Embryonic facial prominence (tissue), 1 donor: ENCODE measurements at regions not wholly inside any gene's neighbourhood (a gene's known extent, or its start where the extent isn't known, plus 50 kb on each side); places are given as distances from the start of the nearest gene placed in this dataset.
"Not testable (repeated sequence)": the region's sequence is repeated elsewhere in the genome, so short reads cannot be mapped to it uniquely, and the experiment has no call there.

Experiments used
- DNase-seq: peaks from one replicate; pipeline ENCODE4 v3.0.0-alpha.2; 2016; ENCODE audit errors: extremely low spot score

DNA sequence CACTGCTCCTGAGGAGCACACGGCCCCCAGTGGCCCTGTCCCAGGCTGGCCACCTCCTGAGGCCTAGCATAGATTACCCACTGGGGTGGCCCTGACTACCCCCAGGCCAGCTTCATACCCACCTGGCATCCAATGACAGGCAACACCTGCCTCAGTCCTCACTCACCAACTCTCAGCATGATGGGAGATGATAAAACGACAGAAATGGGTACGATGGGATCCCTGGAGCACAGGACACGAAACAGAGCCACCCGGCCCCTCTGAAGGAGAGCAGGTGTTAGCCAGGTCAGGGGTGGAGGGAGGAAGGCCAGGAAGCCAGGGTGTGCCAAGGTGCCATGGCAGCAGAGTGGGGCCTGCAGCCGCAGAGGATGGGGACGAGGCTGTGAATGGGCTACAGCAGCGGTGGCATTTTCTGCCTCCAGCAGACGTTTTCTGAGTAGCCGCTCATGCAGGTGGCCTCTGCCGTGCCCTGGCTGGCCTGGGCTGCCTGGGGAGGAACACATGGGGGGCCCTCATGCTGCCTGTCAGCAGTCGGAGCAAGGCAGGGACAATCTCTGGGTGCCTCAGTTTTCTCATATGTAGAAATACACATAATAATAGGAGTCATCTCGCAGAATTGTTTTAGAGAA, 50.2 kb upstream of the FGF3 start:
- no peak for DNase-seq

DNA sequence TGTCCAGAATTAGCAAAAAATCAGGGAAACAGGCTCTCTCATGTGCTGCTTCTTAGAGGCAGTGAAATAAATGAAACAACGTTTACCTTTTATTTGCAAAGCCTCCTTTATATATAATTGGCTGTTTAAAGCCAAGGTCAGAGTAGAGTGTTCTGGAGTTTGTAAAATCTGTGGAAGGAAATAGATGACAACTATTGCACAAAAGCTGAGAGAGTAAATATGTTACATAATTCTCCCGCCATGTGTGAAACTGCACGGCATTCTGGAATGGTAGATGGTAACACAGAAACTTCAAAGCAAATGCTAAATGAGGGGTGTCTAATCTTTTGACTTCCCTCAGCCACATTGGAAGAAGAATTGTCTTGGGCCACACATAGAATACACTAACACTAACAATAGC, 51.5 kb upstream of the FGF3 start:
- DNase-seq: no peak

DNA sequence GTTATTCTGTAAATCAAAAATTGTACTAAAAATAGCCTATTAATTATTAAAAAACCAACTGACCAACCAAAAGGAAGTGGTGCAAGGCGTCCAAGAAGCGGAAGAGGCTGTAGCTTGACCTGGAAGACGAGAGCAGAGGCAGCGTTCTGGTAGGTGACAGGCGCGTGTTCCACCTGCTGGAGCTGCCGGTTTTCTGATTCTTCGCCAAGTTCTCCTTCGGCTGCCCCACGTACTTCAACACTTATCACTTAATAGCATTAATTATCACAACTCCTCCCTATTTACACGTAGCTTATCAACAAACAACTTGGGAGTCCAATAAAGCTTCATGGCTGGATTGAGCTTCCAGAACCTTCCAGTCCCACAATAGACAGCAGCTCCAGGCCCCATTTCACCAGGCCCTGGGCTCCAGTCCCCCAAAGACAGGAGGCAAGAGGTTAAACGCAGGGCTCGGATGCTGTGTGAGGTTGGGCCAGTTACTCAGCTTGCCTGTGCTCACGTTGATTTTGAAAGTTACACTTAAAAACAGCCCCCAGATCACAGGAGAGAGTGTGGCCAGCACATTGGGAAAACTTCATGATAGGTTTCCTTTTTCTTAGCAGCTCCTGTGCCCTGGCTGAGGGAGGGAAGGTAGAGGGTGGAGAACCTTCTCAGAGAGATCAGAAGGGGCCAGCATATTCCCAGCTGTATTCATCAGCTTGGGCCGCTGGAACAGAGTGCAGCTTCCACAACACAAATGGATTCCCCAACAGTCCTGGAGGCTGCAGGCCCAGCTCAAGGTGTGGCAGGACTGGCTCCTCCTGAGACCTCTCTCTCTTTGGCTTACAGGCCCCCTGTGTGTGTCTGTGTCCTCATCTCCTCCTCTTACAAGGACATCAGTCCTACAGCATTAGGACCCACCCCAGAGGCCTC, 54.2 kb upstream of the FGF3 start:
- no peak for DNase-seq

DNA sequence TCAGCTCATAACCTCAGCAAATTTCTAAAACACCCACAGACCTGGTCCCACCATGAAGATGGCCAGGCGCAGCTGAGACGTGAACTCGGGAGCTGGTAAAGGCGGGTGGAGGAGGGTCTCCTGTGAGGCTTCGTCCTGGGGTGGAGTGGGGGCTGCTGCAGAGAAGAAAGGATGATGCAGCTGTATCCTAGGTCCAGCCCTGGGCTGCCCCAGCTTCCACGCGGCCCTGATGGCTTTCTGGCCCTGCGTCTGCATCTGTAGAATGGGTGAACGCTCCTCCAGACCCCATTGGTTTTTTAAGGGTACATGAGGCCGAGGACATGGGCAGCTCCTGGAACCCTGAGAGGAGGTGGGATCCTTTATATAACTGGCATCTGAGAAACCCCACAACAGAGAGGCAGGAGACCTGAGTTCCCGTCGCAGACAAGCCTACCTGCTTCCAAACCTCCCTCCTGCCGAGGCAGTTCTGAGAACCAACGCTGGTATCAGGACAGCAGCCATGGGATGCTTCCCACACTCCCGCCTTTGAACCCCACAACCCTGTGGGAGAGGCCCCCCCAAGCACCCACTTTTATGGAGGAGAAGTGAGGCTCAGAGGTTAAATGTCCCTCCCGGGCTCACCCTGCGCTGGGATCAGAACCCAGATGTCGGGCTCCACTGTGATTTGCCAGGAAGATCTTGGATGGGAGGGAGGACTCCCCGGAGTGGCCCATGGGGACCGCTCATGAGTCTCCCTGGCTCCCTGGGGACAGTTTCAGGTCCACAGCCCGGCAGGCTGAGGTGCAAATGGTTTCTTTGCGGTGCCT, 55.2 kb upstream of the FGF3 start:
- DNase-seq: no peak

DNA sequence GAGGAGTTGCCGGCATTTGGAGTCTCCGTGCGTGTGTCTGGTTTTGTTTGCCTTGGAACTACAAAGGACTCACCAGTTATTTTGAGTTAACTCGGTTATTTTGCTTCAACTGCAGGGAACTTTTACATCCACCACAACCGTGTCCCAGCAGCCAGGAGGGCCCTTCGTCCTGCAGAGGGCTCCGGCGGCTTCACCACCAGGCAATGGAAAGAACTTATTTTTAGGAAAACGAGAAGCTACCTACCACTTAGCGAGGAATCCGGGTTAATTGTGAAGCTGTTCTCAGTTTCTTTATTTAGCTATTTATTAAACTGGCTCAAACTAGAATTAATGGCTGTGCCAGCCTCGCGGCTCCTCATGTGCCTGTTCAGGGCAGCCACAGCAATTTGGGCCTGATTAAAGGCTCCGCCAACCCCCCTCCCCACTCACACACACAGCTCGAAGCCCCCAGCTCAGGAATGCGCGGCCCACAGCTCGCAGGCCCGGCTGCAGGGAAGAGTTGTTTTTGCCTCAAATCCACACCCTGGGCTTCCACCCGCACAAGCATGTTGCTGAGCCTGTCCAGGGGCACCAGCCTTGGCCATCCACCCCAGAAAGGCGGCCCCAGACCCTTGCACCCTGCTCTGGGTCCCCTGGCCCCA, 55.9 kb upstream of the FGF3 start:
- no peak for DNase-seq

DNA sequence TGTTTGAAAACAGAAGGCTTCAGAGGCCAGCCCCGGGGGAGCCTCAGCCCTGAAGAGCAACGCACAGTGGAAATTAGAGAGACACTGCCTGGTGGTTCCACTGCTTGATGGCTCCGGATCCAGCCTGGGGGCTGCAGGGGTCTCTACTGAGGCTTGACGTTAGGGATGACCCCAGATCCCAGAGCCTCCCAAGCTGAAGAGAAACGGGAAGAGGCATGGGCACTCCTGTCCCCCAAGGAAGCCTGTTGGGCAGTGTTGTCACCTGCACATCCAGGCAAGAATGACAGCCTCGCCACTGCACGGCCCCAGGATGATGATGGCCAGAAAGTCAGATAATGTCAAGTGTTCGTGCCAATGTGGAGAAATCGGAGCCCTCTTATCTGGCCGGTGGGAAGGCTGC, 56.8 kb upstream of the FGF3 start:
- DNase-seq: no peak

DNA sequence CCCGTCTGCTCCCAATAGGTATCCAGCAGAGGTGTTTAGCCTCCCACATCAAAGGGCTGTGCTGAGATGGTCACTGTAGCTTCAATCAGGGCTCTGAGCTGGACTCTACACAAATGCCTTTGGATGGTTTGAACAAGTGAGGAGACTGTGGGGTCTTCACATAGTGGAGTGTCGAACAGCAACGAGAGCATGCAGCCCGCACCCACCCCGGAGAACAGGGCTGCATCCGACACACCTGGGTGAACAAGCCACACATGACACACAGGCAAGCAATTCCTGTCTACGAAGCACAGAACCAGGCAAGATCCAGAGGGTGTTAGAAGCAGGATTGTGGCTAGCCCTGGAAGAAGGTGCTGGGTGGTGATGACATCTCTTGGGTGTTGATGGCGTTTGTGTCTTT, 58.0 kb upstream of the FGF3 start:
- no peak for DNase-seq

DNA sequence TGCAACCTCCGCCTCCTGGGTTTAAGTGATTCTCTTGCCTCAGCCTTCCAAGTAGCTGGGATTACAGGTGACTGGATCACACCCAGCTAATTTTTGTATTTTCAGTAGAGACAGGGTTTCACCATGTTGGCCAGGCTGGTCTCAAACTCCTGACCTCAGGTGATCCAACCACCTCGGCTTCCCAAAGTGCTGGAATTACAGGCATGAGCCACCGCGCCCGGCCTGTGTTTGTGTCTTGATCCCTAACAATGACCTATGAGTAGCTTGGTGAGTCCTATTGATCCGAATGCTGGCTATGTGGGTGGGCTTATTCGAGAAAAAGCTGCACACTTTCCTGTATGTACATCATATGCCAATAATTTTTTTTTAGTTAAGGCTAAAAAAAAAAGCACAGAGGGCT, 58.5 kb upstream of the FGF3 start:
- not testable (repeated sequence) for DNase-seq

DNA sequence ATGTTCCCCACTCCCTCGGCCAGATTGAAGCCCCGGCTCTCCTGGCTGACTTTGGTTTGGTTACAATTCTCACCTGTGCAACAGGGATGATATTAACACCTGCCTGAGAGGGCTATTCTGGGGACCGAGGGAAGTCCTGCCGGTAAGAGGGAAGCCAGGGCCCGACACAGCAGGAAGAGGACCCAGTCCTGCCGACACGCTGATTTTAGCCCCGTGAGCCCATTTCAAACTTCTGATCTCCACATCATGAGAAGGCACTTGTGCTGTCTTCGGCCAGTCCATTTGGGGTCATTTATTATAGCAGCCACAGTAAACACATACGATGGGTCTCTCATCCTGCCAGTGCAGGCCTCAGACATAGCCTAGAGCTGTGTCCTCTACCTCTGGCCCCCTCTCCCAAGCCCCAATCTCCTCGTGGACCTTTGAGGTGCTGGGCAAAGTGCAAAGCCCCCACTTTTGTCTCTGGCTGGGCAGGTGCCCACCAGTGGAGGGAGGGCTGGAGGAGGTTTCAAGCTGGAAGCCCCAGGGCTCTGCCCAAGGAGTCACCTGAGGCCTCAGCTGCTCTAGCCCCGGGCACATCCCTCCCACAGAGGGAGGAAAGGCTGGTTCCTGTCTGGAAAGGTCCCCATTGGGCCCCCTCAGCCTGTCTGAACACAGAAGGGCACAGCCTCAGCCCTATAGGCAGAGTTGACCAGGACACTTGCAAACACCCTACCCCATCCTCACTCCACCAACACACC, 59.1 kb upstream of the FGF3 start:
- no peak for DNase-seq

DNA sequence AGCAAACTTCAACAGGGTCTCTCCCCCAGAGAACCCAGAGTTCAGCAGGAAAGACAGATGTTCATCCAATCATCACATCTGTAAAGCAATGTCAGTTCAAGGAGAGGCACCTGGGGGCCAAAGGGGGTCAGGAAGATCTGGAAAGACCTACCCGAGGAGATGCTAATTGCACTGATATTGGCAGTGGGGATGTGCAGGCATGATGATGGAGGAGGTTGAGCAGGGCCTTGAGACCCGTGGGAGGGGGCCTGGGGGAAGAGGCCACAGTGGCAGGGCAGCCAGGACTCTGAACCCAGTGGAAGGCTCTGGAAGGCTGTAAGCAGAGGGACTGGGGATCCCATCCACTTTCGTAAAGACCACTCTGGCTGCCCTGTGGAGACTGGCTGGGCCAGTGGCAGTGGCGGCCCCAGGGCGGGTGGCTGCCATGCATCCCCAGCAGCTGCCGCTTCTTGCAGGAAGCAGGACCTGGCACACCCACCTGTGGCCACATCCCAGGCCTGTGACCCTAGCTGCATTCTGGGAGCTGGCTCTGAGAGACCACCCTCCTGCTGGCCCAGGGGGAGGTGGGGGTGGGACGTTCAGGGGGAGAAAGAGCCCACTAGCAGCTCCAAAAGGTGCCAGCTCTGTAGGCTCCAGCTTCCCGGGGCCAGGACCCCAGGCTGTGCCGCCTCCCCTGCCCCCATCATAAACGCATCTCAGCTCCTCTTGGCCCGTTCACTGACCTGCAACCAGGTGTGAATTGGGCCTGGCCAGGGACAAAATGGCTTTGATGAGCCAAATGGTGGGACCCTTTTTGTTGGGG, 59.9 kb upstream of the FGF3 start:
- no peak for DNase-seq

DNA sequence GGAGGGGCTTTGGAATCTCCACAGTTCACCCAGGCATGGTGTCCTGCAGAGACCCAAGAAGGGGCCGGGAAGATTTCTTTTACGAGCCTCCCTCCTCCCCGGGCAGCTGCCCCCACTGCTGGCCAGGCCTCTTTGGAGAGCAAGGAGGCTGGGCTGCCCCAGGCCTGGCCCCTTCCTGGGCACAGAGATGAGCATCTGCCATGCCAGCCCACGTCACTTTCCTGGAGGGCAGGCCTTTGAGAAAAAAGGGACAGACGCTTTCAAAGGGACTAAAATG, 60.5 kb upstream of the FGF3 start:
- DNase-seq: no peak

DNA sequence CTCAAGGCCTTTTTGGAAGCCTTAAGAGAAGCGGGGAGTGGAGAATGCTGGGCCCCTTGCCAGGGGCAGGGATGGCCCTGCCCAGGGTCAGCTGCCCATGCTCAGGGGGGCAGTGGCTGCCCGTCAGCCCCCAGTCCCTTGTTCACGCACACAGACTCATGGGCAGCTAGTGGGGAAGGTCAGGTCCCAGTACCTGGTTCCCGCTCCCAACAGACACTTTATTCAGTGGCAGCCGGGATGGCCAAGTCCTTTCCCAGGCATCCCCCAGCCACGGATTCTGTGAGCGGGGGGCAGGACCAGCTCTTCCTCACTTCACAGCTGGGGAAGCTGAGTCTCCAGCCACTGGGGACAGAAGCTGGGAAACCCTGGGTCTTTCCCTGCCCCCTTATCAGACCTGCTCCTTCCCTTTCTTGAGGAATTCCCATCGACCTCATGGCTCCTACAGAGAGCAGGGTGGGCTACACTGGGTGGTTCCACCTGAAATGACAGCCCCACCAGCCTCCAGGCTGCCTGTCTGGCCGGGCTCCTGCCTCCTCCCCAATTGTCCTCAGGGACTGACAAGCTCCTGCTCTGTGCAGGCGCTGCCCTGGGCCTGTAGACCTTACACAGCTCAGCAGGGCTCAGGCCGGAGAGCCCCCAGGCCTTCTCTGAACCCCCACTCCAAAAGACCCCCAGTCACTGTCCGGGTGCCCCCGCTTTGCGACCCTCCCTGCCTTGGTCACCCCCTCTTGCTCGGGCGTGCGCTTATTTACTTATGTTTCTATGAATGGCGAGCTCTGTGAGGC, 61.0 kb upstream of the FGF3 start:
- DNase-seq: no peak

DNA sequence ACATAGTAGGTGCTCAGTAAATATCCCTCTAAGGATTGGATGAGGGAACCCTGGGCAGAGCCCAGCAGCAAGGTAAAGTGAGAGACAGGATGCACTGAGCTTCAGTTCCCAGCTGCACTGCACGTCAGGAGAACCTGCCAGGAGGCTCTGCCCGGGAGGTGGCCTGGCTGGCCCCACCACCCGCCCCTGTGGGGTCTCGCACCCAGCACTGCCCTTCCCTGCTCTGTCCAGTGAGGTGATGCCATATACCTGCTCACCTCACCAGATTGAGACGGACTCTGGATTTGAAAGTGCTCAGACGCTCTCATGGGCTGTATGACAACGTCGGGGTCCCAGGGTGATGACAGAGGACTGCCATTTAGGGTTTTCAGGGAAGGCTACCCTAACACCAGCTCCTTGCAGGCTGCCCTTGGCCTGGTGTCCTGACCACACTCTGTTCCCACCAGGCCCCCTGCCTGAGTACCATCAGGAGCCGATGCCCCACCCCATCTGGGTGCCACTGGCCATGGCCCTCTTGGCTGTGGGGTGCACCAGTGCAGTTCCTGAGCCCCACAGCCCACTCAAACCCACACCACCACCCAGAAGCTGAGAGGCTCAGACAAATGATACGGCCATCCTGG, 61.7 kb upstream of the FGF3 start:
- DNase-seq: no peak

DNA sequence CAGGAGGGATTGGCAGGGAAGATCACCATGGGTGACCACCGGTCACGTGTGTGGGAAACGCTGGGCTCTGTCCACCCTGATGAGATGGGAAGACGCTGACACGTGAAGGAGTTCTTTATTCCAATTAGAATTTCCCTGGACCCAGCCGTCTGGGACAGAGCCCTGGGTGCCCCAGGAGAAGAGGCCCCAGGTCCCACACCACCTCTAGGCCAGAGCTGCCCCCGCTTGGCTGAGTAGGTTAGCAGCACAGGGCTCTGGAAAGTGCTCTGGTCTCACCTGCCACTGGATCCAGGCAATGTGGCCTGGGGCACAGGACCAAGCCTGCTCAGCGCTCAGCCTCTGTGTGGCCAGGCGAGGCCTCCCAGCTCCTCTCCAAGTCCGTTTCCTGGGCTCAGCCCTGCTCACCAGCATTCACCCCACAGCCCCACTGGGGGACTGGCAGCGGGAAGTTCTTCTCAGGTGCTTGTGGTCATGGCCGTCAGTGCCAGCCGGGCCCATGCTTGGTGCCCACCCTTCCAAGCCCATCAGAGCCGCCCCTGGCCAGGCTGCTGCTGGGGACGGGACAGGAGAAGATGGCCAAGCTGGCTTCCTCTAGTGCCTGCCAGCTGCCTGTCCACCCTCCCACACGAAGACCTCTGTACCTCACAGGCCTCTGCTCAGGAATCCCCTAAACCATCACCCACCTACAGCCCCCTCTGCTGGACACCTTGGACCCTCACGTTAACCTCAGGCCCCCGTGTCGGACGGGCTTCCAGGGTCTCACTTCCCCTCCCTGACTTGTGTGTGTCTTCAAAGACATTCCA, 62.5 kb upstream of the FGF3 start:
- DNase-seq: no peak

DNA sequence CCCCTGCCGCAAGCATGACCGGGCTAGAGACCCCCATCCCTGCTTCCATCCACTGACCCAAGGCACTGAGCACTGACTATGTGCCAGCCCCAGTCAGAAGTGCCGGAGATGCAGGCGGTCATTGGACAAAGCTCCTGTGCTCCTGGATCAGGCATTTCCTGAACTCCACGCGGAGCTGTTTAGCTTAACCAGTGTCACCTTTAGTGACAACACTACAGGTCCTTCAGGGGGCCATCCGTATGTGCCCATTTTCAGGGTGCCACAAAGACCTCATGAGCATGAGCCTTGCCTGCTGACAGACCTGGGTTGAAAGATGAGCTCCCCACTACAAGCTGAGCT, 63.0 kb upstream of the FGF3 start:
- DNase-seq: no peak

DNA sequence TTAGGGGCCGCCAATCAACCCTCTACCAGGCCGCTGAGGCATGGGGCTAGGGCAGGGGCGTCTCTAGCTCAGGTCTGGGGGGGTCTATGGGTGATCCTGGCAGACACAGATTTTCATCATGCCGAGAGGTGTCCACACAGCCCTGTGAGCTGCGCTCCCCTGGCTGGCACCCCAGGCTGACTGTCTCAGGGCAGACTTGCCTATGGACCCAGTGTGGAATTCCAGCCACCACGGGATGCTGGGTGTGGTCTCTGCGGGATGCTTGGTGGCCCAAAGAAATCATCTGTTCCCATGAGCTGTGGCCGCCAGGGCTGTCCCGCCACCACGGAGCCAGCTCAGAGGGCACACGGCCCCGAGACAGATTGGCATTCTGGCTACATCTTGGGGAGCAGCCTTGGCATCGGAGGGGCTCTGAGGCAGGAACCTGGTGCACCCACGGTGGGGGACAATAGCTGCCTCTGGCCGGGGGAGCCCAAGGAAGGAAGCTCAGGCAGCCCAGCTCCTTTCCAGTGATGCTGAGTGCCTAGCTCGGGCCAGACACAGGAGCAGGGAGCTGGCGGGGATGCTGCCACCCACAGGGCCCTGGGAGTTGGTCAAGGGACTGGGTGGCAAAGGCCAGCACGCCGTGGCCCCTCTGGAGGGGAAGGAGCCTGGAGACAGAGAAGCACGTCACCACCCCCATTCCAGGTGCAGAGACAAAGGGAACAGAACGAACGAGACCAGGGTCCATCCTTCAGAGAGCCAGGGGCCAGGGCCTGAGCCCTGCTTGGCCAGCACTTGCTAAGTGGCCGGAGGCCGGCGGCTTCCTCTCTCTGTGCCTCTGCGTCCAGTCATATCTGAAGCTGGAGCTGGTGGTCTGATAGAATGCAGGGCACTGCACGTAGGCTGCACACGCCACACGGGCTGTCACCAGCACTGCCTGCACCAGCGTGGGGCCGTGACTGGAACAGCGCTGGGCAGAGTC, 64.4 kb upstream of the FGF3 start:
- no peak for DNase-seq

DNA sequence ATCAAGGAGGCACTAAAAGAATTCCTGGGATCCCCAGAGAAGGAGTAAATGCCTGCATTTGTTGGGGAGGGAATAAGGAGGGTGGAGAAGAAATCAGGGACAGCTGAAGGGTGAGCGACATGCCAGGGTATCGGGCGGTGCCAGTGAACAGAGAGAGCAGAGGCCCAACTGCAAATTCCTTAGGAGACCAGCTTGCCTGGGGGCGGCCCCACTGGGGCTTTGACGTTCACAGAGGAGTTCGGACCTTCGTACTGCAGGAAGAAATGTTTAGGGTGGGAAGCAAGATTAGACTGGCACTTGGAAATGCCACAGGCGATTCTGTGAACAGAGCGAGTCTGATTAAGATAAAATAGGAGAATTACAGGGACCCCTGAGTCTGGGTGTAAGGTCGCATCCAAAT, 65.1 kb upstream of the FGF3 start:
- DNase-seq: no peak

DNA sequence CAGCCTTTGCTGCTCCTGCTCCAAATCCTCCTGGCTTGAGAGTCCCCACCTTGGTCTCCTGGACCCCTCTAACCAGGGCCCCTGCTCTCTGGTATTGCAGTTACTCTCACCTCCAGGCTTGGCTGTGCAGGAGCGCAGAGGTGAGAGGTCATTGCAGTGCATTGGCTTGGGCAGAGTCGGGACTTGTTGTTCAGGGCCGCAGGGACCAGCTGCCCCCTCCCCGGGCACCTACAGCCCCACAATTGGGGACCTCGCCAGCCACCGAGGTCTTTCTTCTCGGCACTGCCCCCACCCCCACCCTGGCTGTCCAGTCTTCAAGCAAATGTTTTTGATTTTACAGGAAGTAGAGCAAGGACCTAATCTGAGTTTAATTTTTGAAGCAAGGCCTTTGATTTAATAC, 65.5 kb upstream of the FGF3 start:
- DNase-seq: no peak
